ENCODE measurements at regions not wholly inside any gene's neighbourhood (a gene's known extent, or its start where the extent isn't known, plus 50 kb on each side); places are given as distances from the start of the nearest gene placed in this dataset.

- TF ChIP-seq GPBP1L1 (CRISPR knock-in tag; IDR thresholded peaks at IDR 0.05) (no peak), ZNF740 (CRISPR knock-in tag; IDR thresholded peaks at IDR 0.05) (no peak), HDAC1 (CRISPR knock-in tag; IDR thresholded peaks at IDR 0.05) (no peak), ZNF570 (CRISPR knock-in tag; IDR thresholded peaks at IDR 0.05; ENCODE audit: borderline replicate concordance) (no peak), SRSF4 (IDR thresholded peaks at IDR 0.05; ENCODE audit: low read depth, low read length, poor library complexity, severe bottlenecking) (no peak), ZNF891 (CRISPR knock-in tag; IDR thresholded peaks at IDR 0.05) (no peak), ZBTB39 (CRISPR knock-in tag; IDR thresholded peaks at IDR 0.05) (no peak), ZNF101 (CRISPR knock-in tag; IDR thresholded peaks at IDR 0.05; ENCODE audit: borderline replicate concordance, low read depth) (no peak), KIAA2018 (CRISPR knock-in tag; IDR thresholded peaks at IDR 0.05; ENCODE audit: borderline replicate concordance) (no peak), ZFP37 (CRISPR knock-in tag; IDR thresholded peaks at IDR 0.05; ENCODE audit: borderline replicate concordance) (0 out of 2 replicates have a peak, but pooled peaks have one; percentile 29), ONECUT2 (CRISPR knock-in tag; IDR thresholded peaks at IDR 0.05) (peak; percentile 70), PHF8 (CRISPR knock-in tag; IDR thresholded peaks at IDR 0.05) (no peak), ZNF350 (CRISPR knock-in tag; IDR thresholded peaks at IDR 0.05; ENCODE audit: borderline replicate concordance, low read depth) (no peak), ZNF383 (CRISPR knock-in tag; IDR thresholded peaks at IDR 0.05; ENCODE audit: borderline replicate concordance) (no peak), SALL2 (CRISPR knock-in tag; IDR thresholded peaks at IDR 0.05) (no peak), MAFK (conservative IDR thresholded peaks at IDR 0.05 in 1 of 2, IDR thresholded peaks at IDR 0.05 in 1 of 2; ENCODE audit: low read length in 2 of 2) (no peak), RBM39 (IDR thresholded peaks at IDR 0.05; ENCODE audit: low read depth, low read length, poor library complexity, severe bottlenecking) (no peak)
These were observed 181.9 kb upstream of the HMHB1 start (continued) for GRCh38 chr5:143629871-143630659.

Data from HepG2 (cell line).